T1000 (cell line): ENCODE measurements at regions not wholly inside any gene's neighbourhood (a gene's known extent, or its start where the extent isn't known, plus 50 kb on each side); places are given as distances from the start of the nearest gene placed in this dataset.
A peak's percentile ranks its signal among the peaks of the same experiment; 100 is the strongest.

Source experiments
- DNase-seq: peaks from one replicate; lab custom pipeline; 2025; ENCODE audit warnings: mixed read lengths; lab: John Stamatoyannopoulos, UW

GRCh38 chr15:62840526-62841268, 201.8 kb upstream of the TPM1 start:
- DNase-seq = no peak

GRCh38 chr15:62841269-62841628, 201.3 kb upstream of the TPM1 start:
- no peak for DNase-seq

GRCh38 chr15:62841891-62842559, 200.5 kb upstream of the TPM1 start:
- no peak for DNase-seq

GRCh38 chr15:62843311-62843710, 199.2 kb upstream of the TPM1 start:
- no peak for DNase-seq

- DNase-seq = no peak
These were observed 197.8 kb upstream of the TPM1 start for GRCh38 chr15:62844564-62845240.

GRCh38 chr15:62845241-62846126, 197.1 kb upstream of the TPM1 start:
- no peak for DNase-seq

GRCh38 chr15:62846131-62846804, 196.3 kb upstream of the TPM1 start:
- DNase-seq = no peak

- DNase-seq = no peak
These were observed 195.6 kb upstream of the TPM1 start for GRCh38 chr15:62846805-62847495.

GRCh38 chr15:62847900-62848489, 194.6 kb upstream of the TPM1 start:
- DNase-seq = no peak

- DNase-seq = no peak
These were observed 193.9 kb upstream of the TPM1 start for GRCh38 chr15:62848632-62849050.

GRCh38 chr15:62849316-62850106, 193.0 kb upstream of the TPM1 start:
- no peak for DNase-seq

GRCh38 chr15:62850318-62850717, 192.2 kb upstream of the TPM1 start:
- no peak for DNase-seq

GRCh38 chr15:62850791-62851291, 191.7 kb upstream of the TPM1 start:
- peak; percentile 64 for DNase-seq

- no peak for DNase-seq
These were observed 189.3 kb upstream of the TPM1 start for GRCh38 chr15:62853114-62853840.

GRCh38 chr15:62853841-62854225, 188.7 kb upstream of the TPM1 start:
- no peak for DNase-seq

- no peak for DNase-seq
These were observed 188.0 kb upstream of the TPM1 start for GRCh38 chr15:62854420-62855084.

- no peak for DNase-seq
These were observed 187.5 kb upstream of the TPM1 start for GRCh38 chr15:62855085-62855476.
